ENCODE measurements at regions not wholly inside any gene's neighbourhood (a gene's known extent, or its start where the extent isn't known, plus 50 kb on each side); places are given as distances from the start of the nearest gene placed in this dataset.
"Not testable (repeated sequence)": the region's sequence is repeated elsewhere in the genome, so short reads cannot be mapped to it uniquely, and the experiment has no call there.

GRCh38 chr4:121583396-121583795, 113.4 kb downstream of the ANXA5 start:
- H3F3A ChIP-seq (ENCODE audit: insufficient read depth, low read depth): no peaks in the 10 kb centered on the region
- H3K79me2 ChIP-seq (ENCODE audit: low read depth): no peaks in the 10 kb centered on the region
- DNase-seq: no peak
- TF ChIP-seq CTCF (conservative IDR thresholded peaks at IDR 0.05) (no peak), EZH2 (IDR thresholded peaks at IDR 0.05; ENCODE audit: low read depth) (no peak)
- no peaks in the 10 kb centered on the region for H3K4me1 ChIP-seq (replicated peaks; ENCODE audit: insufficient read depth)
- H4K20me1 ChIP-seq (ENCODE audit: insufficient read depth): no peaks in the 10 kb centered on the region
- no peaks in the 10 kb centered on the region for H3K27me3 ChIP-seq (ENCODE audit: insufficient read depth, low read depth)
- intact Hi-C loops (cut with micrococcal nuclease; ENCODE audit: unreplicated experiment): no loop called here
- H3K4me2 ChIP-seq: no peak overlapping the region
- CTCF ChIA-PET: no interaction called here
- BruUV-seq (replicated peaks): no TSS peak
- no peaks in the 10 kb centered on the region for H3K36me3 ChIP-seq (ENCODE audit: low read depth)
- POLR2A ChIA-PET (ENCODE audit: unreplicated experiment): no interaction called here
- no peak overlapping the region for H3K4me3 ChIP-seq
- H2AFZ ChIP-seq: no peak overlapping the region
- H3K9me2 ChIP-seq (ENCODE audit: insufficient read depth): no peaks in the 10 kb centered on the region
- H3K9me3 ChIP-seq (ENCODE audit: insufficient read depth, low read depth): no peaks in the 10 kb centered on the region
- no peak overlapping the region for H3K27ac ChIP-seq

GRCh38 chr4:121582296-121582695, 114.5 kb downstream of the ANXA5 start:
- Histone ChIP-seq H3K9me3 (ENCODE audit: insufficient read depth, low read depth) (no peaks in the 10 kb centered on the region), H3K27ac (no peak overlapping the region), H3K79me2 (ENCODE audit: low read depth) (no peaks in the 10 kb centered on the region), H3K4me3 (no peak overlapping the region), H3K9me2 (ENCODE audit: insufficient read depth) (no peaks in the 10 kb centered on the region), H4K20me1 (ENCODE audit: insufficient read depth) (no peaks in the 10 kb centered on the region), H3K4me1 (replicated peaks; ENCODE audit: insufficient read depth) (no peaks in the 10 kb centered on the region), H3K27me3 (ENCODE audit: insufficient read depth, low read depth) (no peaks in the 10 kb centered on the region), H2AFZ (no peak overlapping the region), H3F3A (ENCODE audit: insufficient read depth, low read depth) (no peaks in the 10 kb centered on the region), H3K36me3 (ENCODE audit: low read depth) (no peaks in the 10 kb centered on the region), H3K4me2 (no peak overlapping the region)
- TF ChIP-seq CTCF (conservative IDR thresholded peaks at IDR 0.05) (no peak), EZH2 (IDR thresholded peaks at IDR 0.05; ENCODE audit: low read depth) (no peak)
- DNase-seq: no peak
- POLR2A ChIA-PET (ENCODE audit: unreplicated experiment): no interaction called here
- intact Hi-C loops (cut with micrococcal nuclease; ENCODE audit: unreplicated experiment): no loop called here
- CTCF ChIA-PET: no interaction called here
- BruUV-seq (replicated peaks): no TSS peak

- H3K4me2 ChIP-seq; H4K20me1 ChIP-seq (ENCODE audit: insufficient read depth); H3K9me3 ChIP-seq (ENCODE audit: insufficient read depth, low read depth); CTCF ChIA-PET; H3K27ac ChIP-seq; POLR2A ChIA-PET (ENCODE audit: unreplicated experiment); intact Hi-C loops (cut with micrococcal nuclease; ENCODE audit: unreplicated experiment); H3K79me2 ChIP-seq (ENCODE audit: low read depth); H3K36me3 ChIP-seq (ENCODE audit: low read depth); H3F3A ChIP-seq (ENCODE audit: insufficient read depth, low read depth); BruUV-seq (replicated peaks); H3K4me1 ChIP-seq (replicated peaks; ENCODE audit: insufficient read depth); H3K27me3 ChIP-seq (ENCODE audit: insufficient read depth, low read depth); H2AFZ ChIP-seq; H3K9me2 ChIP-seq (ENCODE audit: insufficient read depth); DNase-seq; H3K4me3 ChIP-seq: not testable (repeated sequence)
Observed at GRCh38 chr4:121575392-121575791, 121.4 kb downstream of the ANXA5 start.

- no peak overlapping the region for H3K27ac ChIP-seq
- POLR2A ChIA-PET (ENCODE audit: unreplicated experiment): no interaction called here
- H4K20me1 ChIP-seq (ENCODE audit: insufficient read depth): no peaks in the 10 kb centered on the region
- H2AFZ ChIP-seq: no peak overlapping the region
- H3K4me2 ChIP-seq: no peak overlapping the region
- DNase-seq: no peak
- intact Hi-C loops (cut with micrococcal nuclease; ENCODE audit: unreplicated experiment): no loop called here
- no peaks in the 10 kb centered on the region for H3K9me2 ChIP-seq (ENCODE audit: insufficient read depth)
- no peak overlapping the region for H3K4me3 ChIP-seq
- TF ChIP-seq EZH2 (IDR thresholded peaks at IDR 0.05; ENCODE audit: low read depth): no peak
- TF ChIP-seq CTCF (conservative IDR thresholded peaks at IDR 0.05): no peak
- peaks cover under 1% of the 10 kb centered on the region; the same call in 1 of the 2 replicates for H3K9me3 ChIP-seq (ENCODE audit: insufficient read depth, low read depth)
- H3K79me2 ChIP-seq (ENCODE audit: low read depth): no peaks in the 10 kb centered on the region
- BruUV-seq (replicated peaks): no TSS peak
- H3K27me3 ChIP-seq (ENCODE audit: insufficient read depth, low read depth): no peaks in the 10 kb centered on the region
- no peaks in the 10 kb centered on the region for H3K36me3 ChIP-seq (ENCODE audit: low read depth)
- CTCF ChIA-PET: no interaction called here
- H3F3A ChIP-seq (ENCODE audit: insufficient read depth, low read depth): no peaks in the 10 kb centered on the region
- H3K4me1 ChIP-seq (replicated peaks; ENCODE audit: insufficient read depth): no peaks in the 10 kb centered on the region
Observed at GRCh38 chr4:121574618-121575017, 122.2 kb downstream of the ANXA5 start.
